GM21528 (cell line): ENCODE measurements at regions not wholly inside any gene's neighbourhood (a gene's known extent, or its start where the extent isn't known, plus 50 kb on each side); places are given as distances from the start of the nearest gene placed in this dataset.

Experiments used
- ATAC-seq: cut with Tn5 transposase; IDR thresholded peaks from one replicate; pipeline ENCODE4 v1.9.1; 2021; ENCODE audit warnings: mild to moderate bottlenecking, moderate library complexity; ENCODE audit not compliant: unreplicated experiment, low FRiP score

- no peak for ATAC-seq
Measured at GRCh38 chr10:128926711-128927110, 540.3 kb upstream of the MGMT start.

- no peak for ATAC-seq
Measured at GRCh38 chr10:128927497-128928161, 539.4 kb upstream of the MGMT start.

- ATAC-seq = no peak
Measured at GRCh38 chr10:128928231-128928836, 538.7 kb upstream of the MGMT start.

- no peak for ATAC-seq
Measured at GRCh38 chr10:128929131-128929530, 537.9 kb upstream of the MGMT start.

GRCh38 chr10:128929767-128930166 lies 537.3 kb upstream of the MGMT start:
- ATAC-seq = no peak

GRCh38 chr10:128930515-128930914 lies 536.5 kb upstream of the MGMT start:
- no peak for ATAC-seq

- no peak for ATAC-seq
Measured at GRCh38 chr10:128932071-128932820, 534.8 kb upstream of the MGMT start.

GRCh38 chr10:128934492-128934891 lies 532.5 kb upstream of the MGMT start:
- no peak for ATAC-seq

GRCh38 chr10:128936392-128936791 lies 530.6 kb upstream of the MGMT start:
- no peak for ATAC-seq

- no peak for ATAC-seq
Measured at GRCh38 chr10:128938558-128938957, 528.5 kb upstream of the MGMT start.

- ATAC-seq = no peak
Measured at GRCh38 chr10:128940081-128940480, 527.0 kb upstream of the MGMT start.

GRCh38 chr10:128943111-128943510 lies 523.9 kb upstream of the MGMT start:
- no peak for ATAC-seq

GRCh38 chr10:128945398-128945797 lies 521.6 kb upstream of the MGMT start:
- ATAC-seq = no peak

GRCh38 chr10:128950159-128950915 lies 516.7 kb upstream of the MGMT start:
- ATAC-seq = no peak

- ATAC-seq = no peak
Measured at GRCh38 chr10:128950916-128951275, 516.1 kb upstream of the MGMT start.

- no peak for ATAC-seq
Measured at GRCh38 chr10:128952856-128953255, 514.2 kb upstream of the MGMT start.

- no peak for ATAC-seq
Measured at GRCh38 chr10:128956149-128956548, 510.9 kb upstream of the MGMT start.

GRCh38 chr10:128957221-128957620 lies 509.8 kb upstream of the MGMT start:
- ATAC-seq = no peak

- ATAC-seq = no peak
Measured at GRCh38 chr10:128958834-128959690, 508.0 kb upstream of the MGMT start.

- ATAC-seq = no peak
Measured at GRCh38 chr10:128959746-128960145, 507.3 kb upstream of the MGMT start.
